Heart right ventricle (tissue), 16 donors: ENCODE measurements at regions not wholly inside any gene's neighbourhood (a gene's known extent, or its start where the extent isn't known, plus 50 kb on each side); places are given as distances from the start of the nearest gene placed in this dataset.

ENCODE experiments used
- ATAC-seq, 8 donors: fragments of 200-7000 bp; cut with Tn5 transposase; one replicate each; pipeline ENCODE4 v1.9.1; 2020; ENCODE audit warnings: mild to moderate bottlenecking in 8 of 8, moderate library complexity in 8 of 8, moderate number of reproducible peaks in 1 of 8
- DNase-seq, 2 donors: peaks; one replicate each; pipeline ENCODE4 v3.0.0-alpha.2; 2020
- H3K27ac ChIP-seq, 10 donors: fragments of 200-600 bp; sonication (generic) in 2 of 10; one replicate each; pipeline versions ENCODE4 v1.5.0 to v1.8.0; 2020 to 2022; ENCODE audit warnings: mild to moderate bottlenecking in 3 of 10
- H3K27me3 ChIP-seq, 7 donors: fragments of 200-600 bp; one replicate each; pipeline ENCODE4 v1.8.0; 2021 to 2022; ENCODE audit warnings: mild to moderate bottlenecking in 2 of 7
- H3K36me3 ChIP-seq, 9 donors: fragments of 200-600 bp; sonication (generic) in 1 of 9; one replicate each; pipeline versions ENCODE4 v1.5.0 to v1.8.0; 2020 to 2022; ENCODE audit warnings: mild to moderate bottlenecking in 2 of 9
- H3K4me1 ChIP-seq, 9 donors: fragments of 200-600 bp; sonication (generic) in 1 of 9; one replicate each; pipeline versions ENCODE4 v1.5.0 to v1.8.0; 2020 to 2022; ENCODE audit warnings: mild to moderate bottlenecking in 4 of 9
- H3K4me3 ChIP-seq, 10 donors: fragments of 200-600 bp; sonication (generic) in 2 of 10; one replicate each; pipeline versions ENCODE4 v1.5.0 to v1.8.0; 2020 to 2022; ENCODE audit warnings: mild to moderate bottlenecking in 7 of 10, moderate library complexity in 2 of 10
- H3K9me3 ChIP-seq, 11 donors: fragments of 200-600 bp in 10 of 11; sonication (generic) in 2 of 11; one replicate each; pipeline versions ENCODE4 v1.5.0 to v1.8.0; 2013 to 2022; ENCODE audit warnings: mild to moderate bottlenecking in 2 of 11, control low read depth in 1 of 11, moderate library complexity in 1 of 11
- WGBS, 2 donors: extraction: QIAGEN DNeasy Blood & Tissue Kit; methylation state at CpG; one replicate each; pipeline ENCODE4 v1.1.7; 2013; ENCODE audit warnings: inconsistent platforms in 1 of 2; 5-methylcytosine and 5-hydroxymethylcytosine counted together
- intact Hi-C, 10 donors: fragments of 100-400 bp; cut with DNase I; formaldehyde crosslinking; loops; one replicate each; pipeline versions ENCODE4 v1.11.1 to v1.14.2; 2022
- TF ChIP-seq, protein P1 (sequence below), 9 donors: fragments of 200-600 bp; sonication (generic) in 2 of 9; IDR thresholded peaks; one replicate each; pipeline versions ENCODE4 v1.5.0 to v1.8.0; 2021 to 2022; ENCODE audit warnings: antibody characterized with exemption in 9 of 9, mild to moderate bottlenecking in 5 of 9, moderate library complexity in 1 of 9
- donor health status: Arrhythmogenic right ventricular cardiomyopathy.
- donor health status: ischemic (EF 13 %, LVEDD 7.1; RV severe dilation, severe dysfunction).
- donor health status: healthy with polysubstance abuse.
- donor health status: DM: no; HTN: yes; CAD: no.
- donor health status: DM: no; HTN: no; CAD: no.
- donor health status: ischemic (EF 25% LVEDD 6.9; RV normal size, moderate dysfunction).
- donor health status: ischemic (EF 25% LVEDD 5.7; RV mildly dilated, moderate dysfunction).
- donor health status: healthy.
- donor health status: DM: yes; HTN: yes; CAD: no.
- donor health status: Ischemic cardiomyopathy.
- donor health status: ischemic (EF 35%, LVEDD 5.7; RV mildly dilated, moderate dysfunction).
- donor health status: nonischemic (EF 11% LVEDD 7.7; RV severe dilation, severe dysfunction).
- donor health status: DM: yes; HTN: yes; CAD: no.
- donor health status: PGD.
- donor health status: ischemic (EF 29% LVEDD 5.4; RV normal size, mild dysfunction).
- donor health status: nonischemic (EF 23%, LVEDD 6.1; RV moderate dilation, normal function).

DNA sequence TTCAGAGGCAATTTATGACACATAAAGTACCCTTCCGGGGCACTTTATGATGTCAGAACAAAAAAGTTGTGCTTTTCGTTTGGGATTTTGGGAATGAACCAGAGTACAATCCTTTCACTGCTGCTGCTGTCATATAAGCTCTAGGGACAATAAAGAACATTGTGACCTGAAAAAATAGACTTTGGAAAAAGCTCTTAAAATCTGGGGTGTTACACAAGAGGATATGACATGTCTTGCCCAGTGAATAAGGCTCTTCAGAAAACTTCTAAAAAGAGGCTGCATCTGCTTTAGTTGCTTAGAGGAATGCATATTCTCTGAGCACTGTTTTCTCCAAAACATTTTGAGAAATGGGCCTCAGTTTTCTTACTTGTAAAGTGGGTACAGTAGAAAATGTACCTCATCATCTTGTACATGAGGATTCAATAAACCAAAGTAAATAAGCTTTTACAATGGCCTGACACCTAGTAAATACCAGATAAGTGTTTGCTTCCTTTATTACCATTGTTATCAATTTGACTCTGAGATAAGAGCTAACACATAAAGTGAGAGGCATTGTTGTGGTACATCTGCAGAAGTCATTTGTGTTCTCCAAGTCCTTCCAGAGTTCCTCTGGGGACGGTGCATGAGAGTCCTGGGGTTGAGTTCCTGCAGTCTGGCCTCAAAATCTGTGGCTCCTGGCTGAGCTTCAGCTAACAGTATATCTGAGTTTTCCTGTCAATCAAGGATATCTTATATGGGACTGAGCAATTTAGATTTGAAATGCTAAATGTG lies 67.4 kb upstream of the EDNRB start:
- DNase-seq, result peak in 1 of 2 donors; percentile 19
- Histone ChIP-seq H3K4me1 (peaks cover 0 to 46% (median 9%) of the 10 kb centered on the region in 9 donors), H3K4me3 (no peak overlapping the region), H3K27me3 (no peaks in the 10 kb centered on the region), H3K27ac (peak overlapping the region in 1 of 10 donors; percentile 23), H3K36me3 (no peaks in the 10 kb centered on the region), H3K9me3 (peaks cover 0 to 10% (median 0%) of the 10 kb centered on the region in 11 donors)
- 46 to 55% methylated on average over 3 of the region's 3 CpGs for WGBS, 2 donors
- intact Hi-C loops, result loop anchor here in 3 of 10 donors (5.0 to 10.0 kb wide), 4 partner anchors 34 to 89 kb away; partner anchors contain the start of gene EDNRB (in 1 of the 3)
- TF ChIP-seq, protein P1, sequence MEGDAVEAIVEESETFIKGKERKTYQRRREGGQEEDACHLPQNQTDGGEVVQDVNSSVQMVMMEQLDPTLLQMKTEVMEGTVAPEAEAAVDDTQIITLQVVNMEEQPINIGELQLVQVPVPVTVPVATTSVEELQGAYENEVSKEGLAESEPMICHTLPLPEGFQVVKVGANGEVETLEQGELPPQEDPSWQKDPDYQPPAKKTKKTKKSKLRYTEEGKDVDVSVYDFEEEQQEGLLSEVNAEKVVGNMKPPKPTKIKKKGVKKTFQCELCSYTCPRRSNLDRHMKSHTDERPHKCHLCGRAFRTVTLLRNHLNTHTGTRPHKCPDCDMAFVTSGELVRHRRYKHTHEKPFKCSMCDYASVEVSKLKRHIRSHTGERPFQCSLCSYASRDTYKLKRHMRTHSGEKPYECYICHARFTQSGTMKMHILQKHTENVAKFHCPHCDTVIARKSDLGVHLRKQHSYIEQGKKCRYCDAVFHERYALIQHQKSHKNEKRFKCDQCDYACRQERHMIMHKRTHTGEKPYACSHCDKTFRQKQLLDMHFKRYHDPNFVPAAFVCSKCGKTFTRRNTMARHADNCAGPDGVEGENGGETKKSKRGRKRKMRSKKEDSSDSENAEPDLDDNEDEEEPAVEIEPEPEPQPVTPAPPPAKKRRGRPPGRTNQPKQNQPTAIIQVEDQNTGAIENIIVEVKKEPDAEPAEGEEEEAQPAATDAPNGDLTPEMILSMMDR (IDR thresholded peaks at IDR 0.05), result no peak
- peak; percentile 62 to 84 (median 70) for ATAC-seq

DNA sequence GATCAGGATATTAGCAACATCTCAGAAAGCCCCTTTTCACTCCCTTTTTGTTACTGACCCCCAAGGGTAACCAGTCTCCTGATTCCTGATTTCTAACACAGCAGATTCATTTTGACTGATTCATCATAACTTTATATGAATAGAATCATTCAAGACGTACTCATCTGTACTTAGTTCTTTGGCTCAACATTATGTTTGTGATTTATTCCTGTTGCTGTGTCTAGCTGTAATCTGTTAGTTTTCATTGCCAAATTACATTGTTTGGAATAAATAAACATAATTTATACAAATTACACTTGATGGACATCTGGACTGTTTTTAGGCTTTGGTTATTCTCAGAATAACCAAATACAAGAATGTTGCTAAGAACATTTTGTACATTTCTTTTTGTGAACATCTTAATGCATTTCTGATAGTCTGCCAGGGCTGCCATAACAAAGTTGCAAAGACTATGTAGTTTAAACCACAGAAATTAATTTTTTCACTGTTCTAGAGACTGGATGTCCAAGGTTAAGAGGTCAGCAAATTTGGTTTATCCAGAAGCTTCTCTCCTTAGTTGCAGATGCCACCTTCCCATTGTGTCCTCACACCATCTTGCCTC lies 62.8 kb upstream of the EDNRB start:
- H3K27me3 ChIP-seq, result no peaks in the 10 kb centered on the region
- WGBS, 2 donors, result 56 to 58% methylated on average over 1 of the region's 1 CpG
- TF ChIP-seq, protein P1 (IDR thresholded peaks at IDR 0.05), result no peak
- DNase-seq (no peak), ATAC-seq (peak in 1 of 8 donors; percentile 46)
- H3K4me3 ChIP-seq, result no peak overlapping the region
- H3K27ac ChIP-seq, result peak overlapping the region in 4 of 10 donors; percentile 30 to 67 (median 45)
- intact Hi-C loops, result loop anchor here in 2 of 10 donors (5.0 to 10.0 kb wide), 2 partner anchors 64 to 77 kb away; partner anchors contain the start of gene EDNRB (in 1 of the 2)
- H3K4me1 ChIP-seq, result peaks cover 0 to 32% (median under 1%) of the 10 kb centered on the region in 9 donors
- H3K9me3 ChIP-seq, result peaks cover 0 to 22% (median 0%) of the 10 kb centered on the region in 11 donors
- no peaks in the 10 kb centered on the region for H3K36me3 ChIP-seq

DNA sequence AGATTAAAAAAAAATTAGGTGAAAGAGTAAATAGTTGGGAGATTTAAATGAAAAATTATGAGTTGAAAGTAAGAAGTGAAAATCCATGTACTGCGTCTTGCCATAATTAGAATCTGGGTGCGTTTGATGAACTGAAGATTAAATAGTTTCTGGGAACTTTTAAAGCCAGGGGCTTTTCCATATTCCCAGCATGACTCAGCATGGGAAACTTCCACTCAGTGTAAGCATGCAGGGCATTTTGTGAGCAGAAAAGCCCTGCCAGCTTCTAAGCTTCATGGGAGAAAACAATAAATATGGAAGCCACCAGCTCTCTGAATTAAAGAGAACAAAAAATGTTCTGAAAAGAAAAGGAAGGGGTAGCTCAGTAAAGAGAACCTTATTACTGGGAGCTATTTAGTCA lies 62.0 kb upstream of the EDNRB start:
- TF ChIP-seq, protein P1 (IDR thresholded peaks at IDR 0.05), result no peak
- Histone ChIP-seq H3K36me3 (no peaks in the 10 kb centered on the region), H3K9me3 (peaks cover 0 to 22% (median 0%) of the 10 kb centered on the region in 11 donors), H3K27me3 (no peaks in the 10 kb centered on the region), H3K4me1 (peaks cover 0 to 24% (median 0%) of the 10 kb centered on the region in 9 donors), H3K4me3 (no peak overlapping the region), H3K27ac (peak overlapping the region in 4 of 10 donors; percentile 30 to 67 (median 45))
- DNase-seq, result peak in 1 of 2 donors; percentile 18
- ATAC-seq, result peak in 5 of 8 donors; percentile 38 to 69 (median 63)
- intact Hi-C loops, result loop anchor here in 2 of 10 donors (5.0 to 10.0 kb wide), 2 partner anchors 63 to 76 kb away; partner anchors contain the start of gene EDNRB (in 1 of the 2)
- WGBS, 2 donors, result 41 to 45% methylated on average over 2 of the region's 2 CpGs

DNA sequence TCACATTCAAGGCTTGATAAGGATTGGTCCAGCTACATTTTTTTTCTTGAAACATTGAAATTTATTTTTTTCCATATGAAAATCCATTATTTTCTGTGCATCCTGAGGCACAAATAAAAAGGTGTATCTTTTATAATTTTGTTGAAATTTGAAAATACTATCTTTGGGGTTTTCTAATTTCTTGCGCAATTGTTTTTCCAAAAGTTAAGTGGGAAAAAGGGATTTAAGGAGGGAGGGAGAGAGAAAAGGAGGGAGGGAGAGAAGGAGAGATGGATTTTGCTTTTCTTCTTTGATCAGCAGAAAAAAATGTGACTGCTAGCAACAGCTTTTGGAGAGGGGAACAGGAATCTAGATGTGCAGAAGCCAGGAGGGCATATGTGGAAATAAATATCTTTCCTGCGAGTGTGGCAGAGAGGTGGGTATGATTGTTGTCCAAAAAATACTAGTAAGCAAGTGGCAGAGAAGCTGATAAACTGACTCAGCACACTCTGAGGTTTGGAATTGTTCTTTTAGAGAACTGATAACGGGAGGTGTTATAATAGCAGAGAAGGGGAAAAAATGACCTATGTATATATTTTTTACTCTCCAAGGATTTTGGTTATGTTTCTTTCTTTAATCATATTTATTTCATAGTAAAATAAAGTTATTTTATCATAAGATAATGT lies 61.2 kb upstream of the EDNRB start:
- WGBS, 2 donors, result 77 to 79% methylated on average over 3 of the region's 3 CpGs
- no peaks in the 10 kb centered on the region for H3K36me3 ChIP-seq
- TF ChIP-seq, protein P1 (IDR thresholded peaks at IDR 0.05), result no peak
- no peak overlapping the region for H3K4me3 ChIP-seq
- peaks cover 0 to 23% (median 0%) of the 10 kb centered on the region in 9 donors for H3K4me1 ChIP-seq
- ATAC-seq (no peak), DNase-seq (no peak)
- no peaks in the 10 kb centered on the region for H3K27me3 ChIP-seq
- peak overlapping the region in 3 of 10 donors; percentile 30 to 67 (median 56) for H3K27ac ChIP-seq
- intact Hi-C loops, result loop anchor here in 2 of 10 donors (5.0 to 10.0 kb wide), 2 partner anchors 63 to 75 kb away; partner anchors contain the start of gene EDNRB (in 1 of the 2)
- peaks cover 0 to 22% (median 0%) of the 10 kb centered on the region in 11 donors for H3K9me3 ChIP-seq
